Breast epithelium (tissue), 3 donors: ENCODE measurements at regions not wholly inside any gene's neighbourhood (a gene's known extent, or its start where the extent isn't known, plus 50 kb on each side); places are given as distances from the start of the nearest gene placed in this dataset.

Experiments used
- CTCF ChIP-seq, 3 donors: fragments of 450-650 bp; IDR thresholded peaks; one replicate each; pipeline ENCODE4 v1.5.1; 2016 to 2017; ENCODE audit warnings: antibody characterized with exemption in 3 of 3, mild to moderate bottlenecking in 3 of 3, moderate library complexity in 3 of 3
- POLR2A ChIP-seq: fragments of 450-650 bp; IDR thresholded peaks from one replicate; pipeline ENCODE4 v1.6.1; 2016; ENCODE audit warnings: antibody characterized with exemption, mild to moderate bottlenecking, moderate library complexity

- TF ChIP-seq CTCF (IDR thresholded peaks at IDR 0.05) (no peak), POLR2A (no peak)
Observed at GRCh38 chr19:29302002-29302928, 89.3 kb upstream of the UQCRFS1 start.
